HG03095 (cell line): ENCODE measurements at regions not wholly inside any gene's neighbourhood (a gene's known extent, or its start where the extent isn't known, plus 50 kb on each side); places are given as distances from the start of the nearest gene placed in this dataset.

Experiments
- ATAC-seq: cut with Tn5 transposase; IDR thresholded peaks from one replicate; pipeline ENCODE4 v1.9.1; 2021; ENCODE audit warnings: moderate library complexity; ENCODE audit not compliant: unreplicated experiment

GRCh38 chr11:90809581-90809980, 586.7 kb upstream of the CHORDC1 start:
- no peak for ATAC-seq

GRCh38 chr11:90805172-90805571, 582.3 kb upstream of the CHORDC1 start:
- ATAC-seq, result no peak

- no peak for ATAC-seq
Measured at GRCh38 chr11:90803831-90804230, 581.0 kb upstream of the CHORDC1 start.

- no peak for ATAC-seq
Measured at GRCh38 chr11:90803366-90803765, 580.5 kb upstream of the CHORDC1 start.

- ATAC-seq, result no peak
Measured at GRCh38 chr11:90798769-90799168, 575.9 kb upstream of the CHORDC1 start.

GRCh38 chr11:90795746-90796145, 572.9 kb upstream of the CHORDC1 start:
- ATAC-seq, result no peak

- no peak for ATAC-seq
Measured at GRCh38 chr11:90788961-90789360, 566.1 kb upstream of the CHORDC1 start.

- no peak for ATAC-seq
Measured at GRCh38 chr11:90784241-90784814, 561.5 kb upstream of the CHORDC1 start.

- no peak for ATAC-seq
Measured at GRCh38 chr11:90783111-90783510, 560.3 kb upstream of the CHORDC1 start.

GRCh38 chr11:90779098-90779497, 556.2 kb upstream of the CHORDC1 start:
- no peak for ATAC-seq

- ATAC-seq, result peak; percentile 75
Measured at GRCh38 chr11:90775567-90776165, 552.8 kb upstream of the CHORDC1 start.

- no peak for ATAC-seq
Measured at GRCh38 chr11:90774727-90775566, 552.1 kb upstream of the CHORDC1 start.

GRCh38 chr11:90770007-90770406, 547.2 kb upstream of the CHORDC1 start:
- ATAC-seq, result no peak

GRCh38 chr11:90766121-90766520, 543.3 kb upstream of the CHORDC1 start:
- no peak for ATAC-seq

GRCh38 chr11:90764691-90765090, 541.8 kb upstream of the CHORDC1 start:
- ATAC-seq, result no peak

- ATAC-seq, result no peak
Measured at GRCh38 chr11:90757849-90758494, 535.1 kb upstream of the CHORDC1 start.

GRCh38 chr11:90756617-90757016, 533.8 kb upstream of the CHORDC1 start:
- no peak for ATAC-seq

- ATAC-seq, result no peak
Measured at GRCh38 chr11:90753546-90753945, 530.7 kb upstream of the CHORDC1 start.

- ATAC-seq, result no peak
Measured at GRCh38 chr11:90747057-90747456, 524.2 kb upstream of the CHORDC1 start.

- ATAC-seq, result no peak
Measured at GRCh38 chr11:90744169-90744568, 521.3 kb upstream of the CHORDC1 start.

- no peak for ATAC-seq
Measured at GRCh38 chr11:90738799-90739198, 516.0 kb upstream of the CHORDC1 start.
